Heart left ventricle (tissue), 16 donors: ENCODE measurements at regions not wholly inside any gene's neighbourhood (a gene's known extent, or its start where the extent isn't known, plus 50 kb on each side); places are given as distances from the start of the nearest gene placed in this dataset.
A peak's percentile ranks its signal among the peaks of the same experiment; 100 is the strongest.
"Not testable (repeated sequence)": the region's sequence is repeated elsewhere in the genome, so short reads cannot be mapped to it uniquely, and the experiment has no call there.

ENCODE experiments used
- ATAC-seq, 4 donors: fragments of 200-7000 bp; cut with Tn5 transposase; one replicate each; pipeline ENCODE4 v1.9.1; 2020 to 2022; ENCODE audit warnings: moderate library complexity in 4 of 4, mild to moderate bottlenecking in 3 of 4, moderate number of reproducible peaks in 1 of 4
- DNase-seq, 5 donors: peaks; one replicate each; pipeline ENCODE4 v3.0.0-alpha.2; 2020
- H3K27ac ChIP-seq, 12 donors: fragments of 200-600 bp; sonication (generic) in 4 of 12; one replicate each; pipeline versions ENCODE4 v1.5.0 to v1.8.0; 2016 to 2022; ENCODE audit warnings: mild to moderate bottlenecking in 2 of 12
- H3K27me3 ChIP-seq, 9 donors: fragments of 200-600 bp; sonication (generic) in 2 of 9; one replicate each; pipeline versions ENCODE4 v1.5.1 to v1.8.0; 2016 to 2022; ENCODE audit warnings: mild to moderate bottlenecking in 3 of 9
- H3K36me3 ChIP-seq, 9 donors: fragments of 200-600 bp; sonication (generic) in 2 of 9; one replicate each; pipeline versions ENCODE4 v1.5.0 to v1.8.0; 2018 to 2022; ENCODE audit warnings: mild to moderate bottlenecking in 2 of 9
- H3K4me1 ChIP-seq, 12 donors: fragments of 200-600 bp; sonication (generic) in 4 of 12; one replicate each; pipeline versions ENCODE4 v1.5.0 to v1.8.0; 2016 to 2022; ENCODE audit warnings: mild to moderate bottlenecking in 3 of 12
- H3K4me3 ChIP-seq, 12 donors: fragments of 200-600 bp; sonication (generic) in 4 of 12; one replicate each; pipeline versions ENCODE4 v1.5.0 to v1.8.0; 2017 to 2022; ENCODE audit warnings: mild to moderate bottlenecking in 9 of 12, moderate library complexity in 4 of 12
- H3K9me3 ChIP-seq, 12 donors: fragments of 200-600 bp; sonication (generic) in 4 of 12; one replicate each; pipeline versions ENCODE4 v1.5.0 to v1.8.0; 2016 to 2022; ENCODE audit warnings: mild to moderate bottlenecking in 1 of 12
- CTCF ChIP-seq, 12 donors: fragments of 200-600 bp; sonication (generic) in 4 of 12; IDR thresholded peaks; one replicate each; pipeline versions ENCODE4 v1.5.0 to v1.8.0; 2018 to 2022; ENCODE audit warnings: antibody characterized with exemption in 12 of 12, mild to moderate bottlenecking in 5 of 12
- POLR2A ChIP-seq, 2 donors: fragments of 450-650 bp; IDR thresholded peaks; one replicate each; pipeline ENCODE4 v1.6.1; 2017; ENCODE audit warnings: antibody characterized with exemption in 2 of 2, mild to moderate bottlenecking in 2 of 2, moderate library complexity in 2 of 2
- WGBS, 4 donors: extraction: QIAGEN DNeasy Blood & Tissue Kit in 2 of 4; methylation state at CpG; one replicate each; pipeline versions ENCODE4 v1.1.5 to v1.1.7; 2013 to 2018; 5-methylcytosine and 5-hydroxymethylcytosine counted together
- intact Hi-C, 10 donors: fragments of 100-400 bp; cut with DNase I; formaldehyde crosslinking; loops; one replicate each; pipeline versions ENCODE4 v1.11.1 to v1.14.2; 2022
- donor health status: ischemic (EF 13 %, LVEDD 7.1; RV severe dilation, severe dysfunction).
- donor health status: healthy with polysubstance abuse.
- donor health status: DM: no; HTN: yes; CAD: no.
- donor health status: DM: no; HTN: no; CAD: no.
- donor health status: ischemic (EF 25% LVEDD 6.9; RV normal size, moderate dysfunction).
- donor health status: ischemic (EF 25% LVEDD 5.7; RV mildly dilated, moderate dysfunction).
- donor health status: healthy.
- donor health status: DM: yes; HTN: yes; CAD: no.
- donor health status: ischemic (EF 35%, LVEDD 5.7; RV mildly dilated, moderate dysfunction).
- donor health status: nonischemic (EF 11% LVEDD 7.7; RV severe dilation, severe dysfunction).
- donor health status: DM: yes; HTN: yes; CAD: no.
- donor health status: PGD.
- donor health status: ischemic (EF 29% LVEDD 5.4; RV normal size, mild dysfunction).
- donor health status: nonischemic (EF 23%, LVEDD 6.1; RV moderate dilation, normal function).

GRCh38 chr5:36537724-36538123 is 68.7 kb upstream of the SLC1A3 start:
- Histone ChIP-seq H3K9me3 (no peaks in the 10 kb centered on the region), H3K36me3 (no peaks in the 10 kb centered on the region), H3K4me3 (no peak overlapping the region), H3K27me3 (no peaks in the 10 kb centered on the region), H3K27ac (peak overlapping the region in 3 of 12 donors; percentile 6 to 83 (median 23)), H3K4me1 (peaks cover 0 to 27% (median 0%) of the 10 kb centered on the region in 12 donors)
- TF ChIP-seq CTCF (IDR thresholded peaks at IDR 0.05) (no peak), POLR2A (IDR thresholded peaks at IDR 0.05) (no peak)
- ATAC-seq (peak; percentile 57 to 88 (median 74)), DNase-seq (no peak)
- intact Hi-C loops: no loop called here
- WGBS, 4 donors: 51 to 69% (median 66%) methylated on average over 4 of the region's 4 CpGs

GRCh38 chr5:36552651-36553393 is 53.6 kb upstream of the SLC1A3 start:
- Histone ChIP-seq H3K4me1 (peaks cover 0 to 5% (median 0%) of the 10 kb centered on the region in 12 donors), H3K27ac (peak overlapping the region in 7 of 12 donors; percentile 26 to 51 (median 36)), H3K9me3 (peaks cover 0 to 16% (median 2%) of the 10 kb centered on the region in 12 donors), H3K4me3 (no peak overlapping the region), H3K27me3 (no peaks in the 10 kb centered on the region), H3K36me3 (no peaks in the 10 kb centered on the region)
- ATAC-seq (peak; percentile 67 to 96 (median 92)), DNase-seq (peak in 4 of 5 donors; percentile 45 to 69 (median 52))
- 46 to 52% (median 48%) methylated on average over 8 of the region's 8 CpGs for WGBS, 4 donors
- TF ChIP-seq POLR2A (IDR thresholded peaks at IDR 0.05) (no peak), CTCF (IDR thresholded peaks at IDR 0.05) (no peak)
- intact Hi-C loops: loop anchor here in 1 of 10 donors (2.0 kb wide), 1 partner anchor 18 kb away; no protein-coding TSS in a partner anchor

- H3K9me3 ChIP-seq: peaks cover 0 to 14% (median under 1%) of the 10 kb centered on the region in 12 donors
- DNase-seq, ATAC-seq, H3K27me3 ChIP-seq, H3K4me3 ChIP-seq, H3K36me3 ChIP-seq, intact Hi-C loops, H3K27ac ChIP-seq, H3K4me1 ChIP-seq: not testable (repeated sequence)
- 75 to 87% (median 83%) methylated on average over 1 of the region's 1 CpG for WGBS, 4 donors
Observed at GRCh38 chr5:36555035-36555434, 51.4 kb upstream of the SLC1A3 start.
